Spinal cord (tissue), 9 donors: ENCODE measurements at regions not wholly inside any gene's neighbourhood (a gene's known extent, or its start where the extent isn't known, plus 50 kb on each side); places are given as distances from the start of the nearest gene placed in this dataset.
"Not testable (repeated sequence)": the region's sequence is repeated elsewhere in the genome, so short reads cannot be mapped to it uniquely, and the experiment has no call there.

Experiments
- DNase-seq, 6 donors: peaks; one replicate each; pipeline versions ENCODE4 v3.0.0 to v3.0.0-alpha.2; 2013 to 2015; ENCODE audit warnings: low spot score in 6 of 6, low read depth in 4 of 6
- H3K27ac ChIP-seq: one replicate; pipeline ENCODE4 v1.5.1; 2013; ENCODE audit warnings: low read depth, low read length, control low read depth
- H3K27me3 ChIP-seq: one replicate; pipeline ENCODE4 v1.6.1; 2013; ENCODE audit warnings: low read length; ENCODE audit not compliant: control insufficient read depth, insufficient read depth
- H3K36me3 ChIP-seq: one replicate; pipeline ENCODE4 v1.6.1; 2013; ENCODE audit warnings: low read length; ENCODE audit not compliant: control insufficient read depth, insufficient read depth
- H3K4me1 ChIP-seq: one replicate; pipeline ENCODE4 v1.6.1; 2013; ENCODE audit warnings: low read length; ENCODE audit not compliant: control insufficient read depth, insufficient read depth
- H3K4me3 ChIP-seq: one replicate; pipeline ENCODE4 v1.5.1; 2013; ENCODE audit warnings: low read depth, low read length, control low read depth
- H3K9me3 ChIP-seq: one replicate; pipeline ENCODE4 v1.6.1; 2013; ENCODE audit warnings: low read length; ENCODE audit not compliant: control insufficient read depth, insufficient read depth
- WGBS: methylation state at CpG from one replicate; pipeline ENCODE4 v1.1.5; 2013; ENCODE audit warnings: missing lambda C conversion rate; ENCODE audit not compliant: insufficient coverage; 5-methylcytosine and 5-hydroxymethylcytosine counted together
- donor health status: healthy.

DNA sequence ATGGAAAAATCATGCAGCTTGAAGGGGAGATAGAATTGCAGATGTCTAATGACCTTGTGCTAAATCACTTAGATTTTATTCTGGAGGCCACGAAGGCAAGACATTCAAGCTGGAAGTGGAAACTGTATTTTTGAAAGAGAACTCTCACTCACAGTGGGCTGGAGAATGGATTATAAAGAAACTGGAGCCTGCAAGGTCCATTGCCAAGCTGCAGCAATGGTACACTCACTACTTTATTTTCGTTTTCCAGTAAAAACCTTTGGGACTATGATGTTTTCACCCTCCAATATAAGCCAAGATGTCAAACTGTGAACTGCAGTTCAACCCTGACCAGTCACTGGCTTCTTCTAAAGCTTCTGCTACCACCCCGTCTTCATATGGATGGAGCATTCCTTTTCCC is 62.0 kb downstream of the SKIDA1 start:
- H3K36me3 ChIP-seq: no peaks in the 10 kb centered on the region
- no peak for DNase-seq
- H3K27me3 ChIP-seq: no peaks in the 10 kb centered on the region
- H3K4me3 ChIP-seq: no peak overlapping the region
- 85% methylated on average over 2 of the region's 3 CpGs for WGBS
- no peaks in the 10 kb centered on the region for H3K4me1 ChIP-seq
- no peaks in the 10 kb centered on the region for H3K9me3 ChIP-seq
- no peak overlapping the region for H3K27ac ChIP-seq

DNA sequence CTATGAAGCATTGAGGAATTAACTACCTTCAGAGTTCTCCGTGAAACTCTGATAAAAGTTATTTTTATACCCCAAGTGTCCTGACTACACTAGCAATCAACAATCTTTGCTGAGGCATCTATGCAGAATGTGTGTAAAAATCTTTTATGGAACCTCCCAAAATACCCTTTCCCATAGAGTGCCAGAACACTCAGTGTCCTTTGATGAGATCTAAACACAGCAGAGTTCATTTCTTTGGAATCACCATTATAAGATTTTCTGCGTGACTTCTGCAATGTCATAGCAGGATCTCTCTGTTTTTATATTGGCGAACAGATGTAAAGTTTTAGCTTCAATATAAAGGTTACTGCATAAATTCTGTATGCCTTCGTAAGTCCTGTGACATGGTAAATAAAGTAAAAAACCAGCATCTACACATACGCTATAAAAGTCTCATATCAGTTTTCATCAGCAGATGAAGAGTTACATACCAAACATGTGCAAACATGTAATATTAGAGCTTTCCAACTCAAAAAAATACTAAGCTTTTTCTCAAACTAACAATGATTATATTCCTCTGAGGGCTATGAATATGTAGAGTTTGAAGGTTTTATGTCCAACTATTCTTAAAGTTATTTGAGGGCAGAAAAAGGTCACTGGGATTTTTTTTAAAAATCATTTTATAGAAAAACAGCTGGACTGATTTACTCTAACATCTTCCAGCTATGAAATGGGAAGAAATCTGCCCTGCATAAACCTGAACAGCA is 67.2 kb downstream of the SKIDA1 start:
- DNase-seq: no peak
- no peaks in the 10 kb centered on the region for H3K4me1 ChIP-seq
- no peak overlapping the region for H3K27ac ChIP-seq
- no peak overlapping the region for H3K4me3 ChIP-seq
- H3K9me3 ChIP-seq: no peaks in the 10 kb centered on the region
- WGBS: no CpG with 5 or more reads among the region's 5 CpGs
- no peaks in the 10 kb centered on the region for H3K27me3 ChIP-seq
- no peaks in the 10 kb centered on the region for H3K36me3 ChIP-seq

DNA sequence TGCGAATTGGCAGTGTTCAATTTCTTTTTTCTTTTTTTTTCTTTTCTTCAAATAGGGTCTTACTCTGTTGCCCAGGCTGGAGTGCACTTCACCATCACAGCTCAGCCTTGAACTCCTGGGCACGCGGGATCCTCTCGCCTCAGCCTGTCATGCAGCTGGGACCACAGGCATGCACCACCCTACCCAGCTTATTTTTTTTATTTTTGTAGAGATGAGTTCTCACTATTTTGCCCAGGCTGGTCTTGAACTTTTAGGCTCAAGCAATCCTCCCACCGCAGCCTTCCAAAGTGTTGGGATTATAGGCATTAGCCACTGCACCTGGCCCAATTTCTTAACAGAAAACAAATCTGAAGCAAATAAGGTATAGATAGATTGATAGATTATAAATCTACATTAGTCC is 69.3 kb downstream of the SKIDA1 start:
- no CpG with 5 or more reads among the region's 5 CpGs for WGBS
- H3K36me3 ChIP-seq: no peaks in the 10 kb centered on the region
- no peaks in the 10 kb centered on the region for H3K4me1 ChIP-seq
- H3K27ac ChIP-seq: no peak overlapping the region
- DNase-seq: no peak
- no peak overlapping the region for H3K4me3 ChIP-seq
- no peaks in the 10 kb centered on the region for H3K27me3 ChIP-seq
- no peaks in the 10 kb centered on the region for H3K9me3 ChIP-seq

DNA sequence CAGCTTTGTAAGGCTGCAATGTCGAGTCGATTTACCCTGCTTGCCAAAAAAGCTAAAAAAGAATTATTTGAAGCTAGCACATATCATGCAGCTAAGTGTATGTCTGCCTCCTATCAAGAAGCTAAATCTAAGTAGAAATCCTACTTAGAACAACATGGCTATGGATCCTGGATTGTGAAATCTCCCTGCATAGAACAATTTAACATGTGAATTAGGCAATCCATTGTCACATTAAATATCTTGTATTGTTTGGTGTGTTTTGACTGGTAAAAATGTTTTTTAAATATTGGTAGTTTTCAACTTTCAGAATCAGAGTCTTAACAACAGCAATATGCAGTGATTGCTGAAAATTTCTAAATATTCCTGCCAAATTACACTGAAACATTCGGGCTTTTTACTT is 73.3 kb downstream of the SKIDA1 start:
- no peaks in the 10 kb centered on the region for H3K4me1 ChIP-seq
- no peaks in the 10 kb centered on the region for H3K36me3 ChIP-seq
- no peak for DNase-seq
- H3K9me3 ChIP-seq: no peaks in the 10 kb centered on the region
- WGBS: no CpG with 5 or more reads among the region's 3 CpGs
- H3K4me3 ChIP-seq: no peak overlapping the region
- H3K27me3 ChIP-seq: no peaks in the 10 kb centered on the region
- H3K27ac ChIP-seq: no peak overlapping the region

DNA sequence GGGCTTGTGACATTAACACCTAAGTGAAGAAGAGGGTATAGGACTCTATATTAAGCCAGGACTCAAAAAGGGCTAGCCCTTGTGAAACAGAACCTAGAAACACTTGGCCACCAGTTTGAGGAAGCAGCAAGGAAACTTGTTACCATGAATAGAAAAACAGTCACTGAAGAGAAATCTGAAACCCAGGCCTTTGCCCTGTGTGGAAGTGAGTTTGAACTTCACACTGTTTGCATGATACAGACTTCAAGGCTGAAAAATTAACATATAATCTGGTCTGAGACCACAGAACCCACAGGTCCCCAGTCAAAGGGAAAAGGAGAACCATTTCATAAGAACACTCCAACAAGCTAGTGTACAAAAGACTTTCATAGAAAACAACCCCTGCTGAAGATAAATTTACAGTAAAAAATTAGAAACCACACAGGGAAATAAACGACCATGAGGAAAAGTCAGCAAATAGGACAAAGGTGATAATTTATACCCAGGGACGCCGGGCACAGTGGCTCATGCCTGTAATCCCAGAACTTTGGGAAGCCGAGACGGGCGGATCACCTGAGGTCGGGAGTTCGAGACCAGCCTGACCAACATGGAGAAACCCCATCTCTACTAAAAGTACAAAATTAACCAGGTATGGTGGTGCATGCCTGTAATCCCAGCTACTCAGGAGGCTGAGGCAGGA is 76.1 kb downstream of the SKIDA1 start:
- H3K27me3 ChIP-seq: no peaks in the 10 kb centered on the region
- no peaks in the 10 kb centered on the region for H3K9me3 ChIP-seq
- no peak overlapping the region for H3K4me3 ChIP-seq
- no peaks in the 10 kb centered on the region for H3K36me3 ChIP-seq
- no peaks in the 10 kb centered on the region for H3K4me1 ChIP-seq
- WGBS: no CpG with 5 or more reads among the region's 8 CpGs
- no peak overlapping the region for H3K27ac ChIP-seq
- DNase-seq: no peak

GRCh38 chr10:21445163-21445562 is 80.3 kb downstream of the SKIDA1 start:
- H3K27me3 ChIP-seq: no peaks in the 10 kb centered on the region
- H3K4me3 ChIP-seq: no peak overlapping the region
- 29% methylated on average over 1 of the region's 1 CpG for WGBS
- no peak for DNase-seq
- H3K9me3 ChIP-seq: no peaks in the 10 kb centered on the region
- no peaks in the 10 kb centered on the region for H3K4me1 ChIP-seq
- H3K27ac ChIP-seq: no peak overlapping the region
- no peaks in the 10 kb centered on the region for H3K36me3 ChIP-seq

DNA sequence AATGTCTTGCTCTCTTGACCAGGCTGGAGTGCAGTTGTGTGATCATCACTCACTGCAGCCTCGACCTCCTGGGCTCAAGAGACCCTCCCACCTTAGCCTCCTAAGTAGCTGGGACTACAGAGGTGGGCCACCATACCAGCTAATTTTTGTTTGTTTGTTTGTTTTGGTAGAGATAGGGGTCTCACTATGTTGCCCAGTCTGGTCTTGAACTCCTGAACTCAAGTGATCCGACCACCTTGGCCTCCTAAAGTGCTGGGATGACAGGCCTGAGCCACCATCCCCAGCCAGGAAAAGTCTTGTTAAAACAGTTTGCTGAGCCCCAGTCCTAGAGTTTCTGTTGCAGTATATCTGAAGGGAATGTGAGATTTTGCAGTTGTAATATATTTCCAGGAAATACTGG is 83.9 kb downstream of the SKIDA1 start:
- Histone ChIP-seq H3K36me3 (no peaks in the 10 kb centered on the region), H3K27me3 (no peaks in the 10 kb centered on the region), H3K27ac (no peak overlapping the region), H3K9me3 (no peaks in the 10 kb centered on the region), H3K4me3 (no peak overlapping the region), H3K4me1 (no peaks in the 10 kb centered on the region)
- no peak for DNase-seq
- WGBS: 89% methylated on average over 1 of the region's 2 CpGs

GRCh38 chr10:21438914-21439313 is 86.6 kb downstream of the SKIDA1 start:
- not testable (repeated sequence) for DNase-seq, H3K4me1 ChIP-seq, H3K36me3 ChIP-seq, H3K9me3 ChIP-seq, H3K4me3 ChIP-seq, H3K27me3 ChIP-seq, H3K27ac ChIP-seq
- WGBS: 68% methylated on average over 5 of the region's 10 CpGs

- 100% methylated on average over 3 of the region's 8 CpGs for WGBS
- no peak overlapping the region for H3K4me3 ChIP-seq
- no peaks in the 10 kb centered on the region for H3K36me3 ChIP-seq
- no peak overlapping the region for H3K27ac ChIP-seq
- no peak for DNase-seq
- no peaks in the 10 kb centered on the region for H3K27me3 ChIP-seq
- H3K9me3 ChIP-seq: no peaks in the 10 kb centered on the region
- H3K4me1 ChIP-seq: no peaks in the 10 kb centered on the region
These were observed 87.6 kb downstream of the SKIDA1 start for GRCh38 chr10:21437770-21438382.

DNA sequence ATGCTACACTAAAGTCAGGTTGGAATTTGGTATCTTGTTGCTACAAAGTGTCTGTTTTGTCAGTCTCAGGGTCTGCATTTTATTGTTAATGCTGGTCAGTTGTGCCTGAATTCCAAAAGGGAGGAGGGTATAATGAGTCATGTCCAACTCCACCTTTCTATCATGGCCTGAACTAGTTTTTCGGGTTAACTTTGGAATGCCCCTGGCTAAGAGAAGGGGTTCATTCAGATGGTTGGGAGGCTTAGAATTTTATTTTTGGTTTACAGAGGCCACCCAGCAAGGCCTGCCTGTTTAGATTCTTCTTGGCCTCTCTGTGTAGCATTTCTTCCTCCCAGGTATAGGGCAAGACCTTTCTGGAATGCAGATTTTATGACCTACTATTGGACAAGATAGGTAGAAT is 93.2 kb downstream of the SKIDA1 start:
- Histone ChIP-seq H3K9me3 (no peaks in the 10 kb centered on the region), H3K27me3 (no peaks in the 10 kb centered on the region), H3K36me3 (no peaks in the 10 kb centered on the region), H3K4me1 (no peaks in the 10 kb centered on the region), H3K4me3 (no peak overlapping the region), H3K27ac (no peak overlapping the region)
- DNase-seq: no peak
- WGBS: no CpG with 5 or more reads among the region's 1 CpG
